Testis (tissue), 2 donors: ENCODE measurements at regions not wholly inside any gene's neighbourhood (a gene's known extent, or its start where the extent isn't known, plus 50 kb on each side); places are given as distances from the start of the nearest gene placed in this dataset.

Experiments
- CTCF ChIP-seq, 3 experiments: fragments of 450-650 bp in 2 of 3; fragments of 200-600 bp in 1 of 3; sonication (generic) in 1 of 3; IDR thresholded peaks; one replicate each; pipeline ENCODE4 v1.5.1; 2016 to 2019; ENCODE audit warnings: antibody characterized with exemption in 3 of 3, mild to moderate bottlenecking in 2 of 3, moderate library complexity in 1 of 3
- POLR2A ChIP-seq: fragments of 450-650 bp; IDR thresholded peaks from one replicate; pipeline ENCODE4 v1.6.1; 2017; ENCODE audit warnings: antibody characterized with exemption, mild to moderate bottlenecking, moderate library complexity

DNA sequence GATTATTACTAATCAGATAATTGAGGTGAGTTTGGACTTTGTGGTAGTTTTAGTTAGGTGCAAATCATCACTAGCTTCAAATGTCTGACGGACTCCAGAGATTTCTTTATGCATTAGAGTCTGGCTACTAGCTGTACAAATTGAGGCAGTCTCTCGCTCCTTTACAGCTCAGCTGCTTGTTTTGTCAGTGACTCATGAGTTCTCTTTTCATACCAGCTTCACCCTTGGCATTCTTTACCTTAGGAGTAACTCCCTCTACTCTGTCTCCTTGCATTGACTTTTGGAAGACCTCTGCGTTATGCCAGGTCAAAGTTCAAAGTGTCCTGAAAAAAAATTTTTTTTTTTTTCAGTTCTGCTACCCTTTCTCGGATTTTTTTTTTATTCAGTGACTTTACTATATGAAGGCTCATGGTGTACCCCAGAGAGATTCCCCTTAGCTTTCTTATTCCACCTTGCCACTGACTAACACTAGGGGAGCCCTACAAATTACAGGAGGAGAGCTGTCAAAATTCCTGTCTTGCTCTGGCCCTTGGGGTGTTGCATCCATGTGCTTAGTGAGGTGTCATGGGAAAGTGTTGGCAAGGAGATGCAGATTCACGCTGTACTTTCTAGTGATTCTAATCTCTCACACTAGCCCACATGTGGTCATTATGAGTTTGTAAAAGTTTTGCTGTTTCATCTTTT lies 576.6 kb downstream of the ADGRL2 start:
- TF ChIP-seq POLR2A = no peak
- no peak for TF ChIP-seq CTCF (IDR thresholded peaks at IDR 0.05)
